ENCODE measurements at regions not wholly inside any gene's neighbourhood (a gene's known extent, or its start where the extent isn't known, plus 50 kb on each side); places are given as distances from the start of the nearest gene placed in this dataset.

GRCh38 chr5:113974976-113975375, 386.9 kb upstream of the KCNN2 start:
- POLR2A ChIA-PET, result no interaction called here
- ATAC-seq (no peak), DNase-seq (ENCODE audit: low read depth, low spot score) (no peak)
- Histone ChIP-seq H3K4me3 (ENCODE audit: low read depth in 2 of 2, low read length in 2 of 2) (no peak overlapping the region), H3K27me3 (ENCODE audit: control insufficient read depth, insufficient read depth, low read length) (no peaks in the 10 kb centered on the region), H3K27ac (ENCODE audit: low read length) (no peak overlapping the region), H3K36me3 (ENCODE audit: control insufficient read depth, insufficient read depth, low read length) (no peaks in the 10 kb centered on the region), H3K9me3 (ENCODE audit: control insufficient read depth, insufficient read depth, low read depth, low read length) (no peaks in the 10 kb centered on the region), H3K4me1 (ENCODE audit: control insufficient read depth, insufficient read depth, low read length) (no peaks in the 10 kb centered on the region)
- TF ChIP-seq CTCF (IDR thresholded peaks at IDR 0.05) (no peak), POLR2AphosphoS5 (IDR thresholded peaks at IDR 0.05; ENCODE audit: low read depth, low read length) (no peak), REST (IDR thresholded peaks at IDR 0.05; ENCODE audit: insufficient read depth in 1 of 2, low read depth in 2 of 2, low read length in 1 of 2) (no peak), SIN3A (IDR thresholded peaks at IDR 0.05; ENCODE audit: borderline replicate concordance, insufficient read depth, low read depth, low read length) (no peak), TCF7L2 (IDR thresholded peaks at IDR 0.05; ENCODE audit: low read depth, low read length) (no peak)
- in situ Hi-C loops (cut with HindIII; ENCODE audit: low pct_unique_long_range_greater_than_20kb, low sequenced_read_pairs), result no loop called here
- CTCF ChIA-PET, result no interaction called here
- intact Hi-C loops (cut with micrococcal nuclease; ENCODE audit: unreplicated experiment), result no loop called here
- no TSS peak for BruUV-seq (replicated peaks)

DNA sequence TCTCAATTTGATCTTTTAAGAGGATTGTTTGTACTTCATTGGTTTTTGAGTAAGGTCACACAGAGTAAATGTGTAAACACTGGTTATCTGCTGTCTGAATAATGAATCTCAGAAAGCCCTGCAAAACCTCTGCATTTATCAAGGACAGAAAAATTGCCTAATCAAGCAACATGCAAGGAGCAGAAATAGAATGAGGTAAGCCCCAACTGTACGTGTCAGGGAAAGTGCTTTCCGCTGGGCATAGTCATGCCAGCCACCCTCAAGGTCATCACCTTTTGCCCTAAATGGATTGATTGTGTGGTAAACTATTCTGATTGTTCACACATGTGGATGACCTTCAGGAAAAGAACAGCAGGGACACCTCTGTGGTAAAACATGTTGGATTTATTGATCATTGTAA, 376.9 kb upstream of the KCNN2 start:
- POLR2A ChIA-PET, result no interaction called here

More for the DNA sequence above, 376.9 kb upstream of the KCNN2 start:
- Histone ChIP-seq H3K4me1 (ENCODE audit: control insufficient read depth, insufficient read depth, low read length) (no peaks in the 10 kb centered on the region), H3K9me3 (ENCODE audit: control insufficient read depth, insufficient read depth, low read depth, low read length) (no peaks in the 10 kb centered on the region), H3K4me3 (ENCODE audit: low read depth in 2 of 2, low read length in 2 of 2) (no peak overlapping the region), H3K27me3 (ENCODE audit: control insufficient read depth, insufficient read depth, low read length) (no peaks in the 10 kb centered on the region), H3K27ac (ENCODE audit: low read length) (no peak overlapping the region), H3K36me3 (ENCODE audit: control insufficient read depth, insufficient read depth, low read length) (no peaks in the 10 kb centered on the region)
- CTCF ChIA-PET, result no interaction called here
- TF ChIP-seq POLR2AphosphoS5 (IDR thresholded peaks at IDR 0.05; ENCODE audit: low read depth, low read length) (no peak), REST (IDR thresholded peaks at IDR 0.05; ENCODE audit: insufficient read depth in 1 of 2, low read depth in 2 of 2, low read length in 1 of 2) (no peak), SIN3A (IDR thresholded peaks at IDR 0.05; ENCODE audit: borderline replicate concordance, insufficient read depth, low read depth, low read length) (no peak), TCF7L2 (IDR thresholded peaks at IDR 0.05; ENCODE audit: low read depth, low read length) (no peak), CTCF (IDR thresholded peaks at IDR 0.05) (no peak)
- in situ Hi-C loops (cut with HindIII; ENCODE audit: low pct_unique_long_range_greater_than_20kb, low sequenced_read_pairs), result no loop called here
- intact Hi-C loops (cut with micrococcal nuclease; ENCODE audit: unreplicated experiment), result no loop called here
- no peak for ATAC-seq
- BruUV-seq (replicated peaks), result no TSS peak
- DNase-seq (ENCODE audit: low read depth, low spot score), result no peak

All from Panc1 (cell line).